ENCODE measurements at regions not wholly inside any gene's neighbourhood (a gene's known extent, or its start where the extent isn't known, plus 50 kb on each side); places are given as distances from the start of the nearest gene placed in this dataset.

- TF ChIP-seq POLR2A (IDR thresholded peaks at IDR 0.05): no peak
- TF ChIP-seq, protein P1, sequence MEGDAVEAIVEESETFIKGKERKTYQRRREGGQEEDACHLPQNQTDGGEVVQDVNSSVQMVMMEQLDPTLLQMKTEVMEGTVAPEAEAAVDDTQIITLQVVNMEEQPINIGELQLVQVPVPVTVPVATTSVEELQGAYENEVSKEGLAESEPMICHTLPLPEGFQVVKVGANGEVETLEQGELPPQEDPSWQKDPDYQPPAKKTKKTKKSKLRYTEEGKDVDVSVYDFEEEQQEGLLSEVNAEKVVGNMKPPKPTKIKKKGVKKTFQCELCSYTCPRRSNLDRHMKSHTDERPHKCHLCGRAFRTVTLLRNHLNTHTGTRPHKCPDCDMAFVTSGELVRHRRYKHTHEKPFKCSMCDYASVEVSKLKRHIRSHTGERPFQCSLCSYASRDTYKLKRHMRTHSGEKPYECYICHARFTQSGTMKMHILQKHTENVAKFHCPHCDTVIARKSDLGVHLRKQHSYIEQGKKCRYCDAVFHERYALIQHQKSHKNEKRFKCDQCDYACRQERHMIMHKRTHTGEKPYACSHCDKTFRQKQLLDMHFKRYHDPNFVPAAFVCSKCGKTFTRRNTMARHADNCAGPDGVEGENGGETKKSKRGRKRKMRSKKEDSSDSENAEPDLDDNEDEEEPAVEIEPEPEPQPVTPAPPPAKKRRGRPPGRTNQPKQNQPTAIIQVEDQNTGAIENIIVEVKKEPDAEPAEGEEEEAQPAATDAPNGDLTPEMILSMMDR (IDR thresholded peaks at IDR 0.05): no peak
Observed at GRCh38 chr2:125979886-125980285, 676.1 kb upstream of the GYPC start.
